Thymus (tissue), 11 donors: ENCODE measurements at regions not wholly inside any gene's neighbourhood (a gene's known extent, or its start where the extent isn't known, plus 50 kb on each side); places are given as distances from the start of the nearest gene placed in this dataset.

Source experiments
- DNase-seq, 9 donors: peaks; one replicate each; pipeline ENCODE4 v3.0.0-alpha.2; 2013; ENCODE audit warnings: low spot score in 9 of 9, low read depth in 6 of 9, missing footprints in 1 of 9
- H3K27ac ChIP-seq, 2 donors: one replicate each; pipeline ENCODE4 v1.5.1; 2013; ENCODE audit warnings: control low read depth in 1 of 2, low read depth in 1 of 2, low read length in 1 of 2, mild to moderate bottlenecking in 1 of 2, moderate library complexity in 1 of 2
- H3K27me3 ChIP-seq, 2 donors: one replicate each; pipeline ENCODE4 v1.5.1; 2013; ENCODE audit warnings: low read length in 1 of 2; ENCODE audit not compliant: control insufficient read depth in 2 of 2, insufficient read depth in 1 of 2
- H3K36me3 ChIP-seq, 2 donors: one replicate each; pipeline ENCODE4 v1.5.1; 2013; ENCODE audit warnings: low read length in 1 of 2, mild to moderate bottlenecking in 1 of 2, moderate library complexity in 1 of 2; ENCODE audit not compliant: control insufficient read depth in 2 of 2, insufficient read depth in 2 of 2
- H3K4me1 ChIP-seq, 2 donors: one replicate each; pipeline ENCODE4 v1.5.1; 2013; ENCODE audit warnings: low read length in 2 of 2; ENCODE audit not compliant: control insufficient read depth in 2 of 2, insufficient read depth in 2 of 2
- H3K4me3 ChIP-seq, 2 donors: one replicate each; pipeline ENCODE4 v1.5.1; 2013; ENCODE audit warnings: low read length in 2 of 2, control low read depth in 1 of 2, mild to moderate bottlenecking in 1 of 2
- H3K9me3 ChIP-seq, 2 donors: one replicate each; pipeline ENCODE4 v1.5.1; 2013; ENCODE audit warnings: low read length in 1 of 2, mild to moderate bottlenecking in 1 of 2; ENCODE audit not compliant: control insufficient read depth in 2 of 2, insufficient read depth in 1 of 2
- WGBS: extraction: QIAGEN DNeasy Blood & Tissue Kit; methylation state at CpG from one replicate; pipeline ENCODE4 v1.1.7; 2013; 5-methylcytosine and 5-hydroxymethylcytosine counted together
- donor health status: healthy.

GRCh38 chr1:219397511-219397910, 215.4 kb downstream of the ZC3H11B start:
- Histone ChIP-seq H3K4me3 (no peak overlapping the region), H3K27ac (no peak overlapping the region), H3K9me3 (peaks cover 0 to 14% of the 10 kb centered on the region in 2 donors), H3K36me3 (no peaks in the 10 kb centered on the region), H3K27me3 (no peaks in the 10 kb centered on the region), H3K4me1 (no peaks in the 10 kb centered on the region)
- 32% methylated on average over 1 of the region's 1 CpG for WGBS
- no peak for DNase-seq

- Histone ChIP-seq H3K9me3 (no peaks in the 10 kb centered on the region), H3K4me3 (no peak overlapping the region)
- no peak for DNase-seq
Measured at GRCh38 chr1:219391297-219391696, 217.6 kb downstream of the LYPLAL1 start.

GRCh38 chr1:219387211-219387610, 213.5 kb downstream of the LYPLAL1 start:
- Histone ChIP-seq H3K27ac (no peak overlapping the region), H3K27me3 (no peaks in the 10 kb centered on the region), H3K36me3 (no peaks in the 10 kb centered on the region), H3K9me3 (no peaks in the 10 kb centered on the region), H3K4me3 (no peak overlapping the region), H3K4me1 (no peaks in the 10 kb centered on the region)
- DNase-seq = no peak
- WGBS = 58% methylated on average over 1 of the region's 1 CpG

More at GRCh38 chr1:219391297-219391696, 217.6 kb downstream of the LYPLAL1 start:
- Histone ChIP-seq H3K27ac (no peak overlapping the region), H3K4me1 (no peaks in the 10 kb centered on the region), H3K27me3 (no peaks in the 10 kb centered on the region), H3K36me3 (no peaks in the 10 kb centered on the region)

GRCh38 chr1:219385787-219386427, 212.2 kb downstream of the LYPLAL1 start:
- Histone ChIP-seq H3K27ac (no peak overlapping the region), H3K9me3 (no peaks in the 10 kb centered on the region), H3K27me3 (no peaks in the 10 kb centered on the region), H3K4me3 (no peak overlapping the region), H3K4me1 (no peaks in the 10 kb centered on the region), H3K36me3 (no peaks in the 10 kb centered on the region)
- 80% methylated on average over 3 of the region's 3 CpGs for WGBS
- peak in 3 of 9 donors; percentile 2 to 21 (median 9) for DNase-seq

GRCh38 chr1:219383281-219383680, 209.6 kb downstream of the LYPLAL1 start:
- DNase-seq = no peak
- H3K4me3 ChIP-seq = no peak overlapping the region
- H3K27me3 ChIP-seq = no peaks in the 10 kb centered on the region
- no peak overlapping the region for H3K27ac ChIP-seq
- no peaks in the 10 kb centered on the region for H3K9me3 ChIP-seq
- H3K36me3 ChIP-seq = no peaks in the 10 kb centered on the region
- no peaks in the 10 kb centered on the region for H3K4me1 ChIP-seq

GRCh38 chr1:219381396-219381795, 207.7 kb downstream of the LYPLAL1 start:
- 100% methylated on average over 1 of the region's 1 CpG for WGBS
- H3K4me3 ChIP-seq = no peak overlapping the region

GRCh38 chr1:219380463-219380862, 206.8 kb downstream of the LYPLAL1 start:
- 92% methylated on average over 5 of the region's 5 CpGs for WGBS
- no peak for DNase-seq
- H3K9me3 ChIP-seq = no peaks in the 10 kb centered on the region
- no peaks in the 10 kb centered on the region for H3K27me3 ChIP-seq
- H3K36me3 ChIP-seq = no peaks in the 10 kb centered on the region
- H3K4me1 ChIP-seq = no peaks in the 10 kb centered on the region
- H3K4me3 ChIP-seq = no peak overlapping the region
- no peak overlapping the region for H3K27ac ChIP-seq

More at GRCh38 chr1:219381396-219381795, 207.7 kb downstream of the LYPLAL1 start:
- no peaks in the 10 kb centered on the region for H3K36me3 ChIP-seq
- H3K9me3 ChIP-seq = no peaks in the 10 kb centered on the region
- H3K27me3 ChIP-seq = no peaks in the 10 kb centered on the region
- H3K27ac ChIP-seq = no peak overlapping the region
- DNase-seq = no peak
- H3K4me1 ChIP-seq = no peaks in the 10 kb centered on the region

GRCh38 chr1:219379691-219380090, 206.0 kb downstream of the LYPLAL1 start:
- Histone ChIP-seq H3K27me3 (no peaks in the 10 kb centered on the region), H3K4me1 (no peaks in the 10 kb centered on the region), H3K36me3 (no peaks in the 10 kb centered on the region), H3K27ac (no peak overlapping the region), H3K4me3 (no peak overlapping the region), H3K9me3 (no peaks in the 10 kb centered on the region)
- whole genome bisulfite sequencing = 72% methylated on average over 2 of the region's 2 CpGs
- no peak for DNase-seq

GRCh38 chr1:219374636-219375035, 201.0 kb downstream of the LYPLAL1 start:
- no peak for DNase-seq
- H3K27me3 ChIP-seq = no peaks in the 10 kb centered on the region
- H3K4me1 ChIP-seq = no peaks in the 10 kb centered on the region
- H3K4me3 ChIP-seq = no peak overlapping the region
- 73% methylated on average over 4 of the region's 4 CpGs for WGBS
- H3K36me3 ChIP-seq = no peaks in the 10 kb centered on the region
- H3K27ac ChIP-seq = no peak overlapping the region
- H3K9me3 ChIP-seq = no peaks in the 10 kb centered on the region
